ACHN (cell line): ENCODE measurements at regions not wholly inside any gene's neighbourhood (a gene's known extent, or its start where the extent isn't known, plus 50 kb on each side); places are given as distances from the start of the nearest gene placed in this dataset.

Experiments used
- DNase-seq: peaks from one replicate; pipeline ENCODE4 v3.0.0-alpha.2; 2015
- in situ Hi-C: cut with HindIII; loops from 2 replicates; pipeline ENCODE4 v1.10.0; 2017; ENCODE audit warnings: low sequenced_read_pairs, low pct_ligation_motif_present, low pct_unique_long_range_greater_than_20kb

- in situ Hi-C loops: no loop called here
These were observed 403.2 kb upstream of the RASGEF1B start for GRCh38 chr4:81874661-81875515.

GRCh38 chr4:81870275-81870674, 398.6 kb upstream of the RASGEF1B start:
- in situ Hi-C loops: no loop called here

More at GRCh38 chr4:81874661-81875515, 403.2 kb upstream of the RASGEF1B start:
- no peak for DNase-seq

GRCh38 chr4:81860111-81860510, 388.4 kb upstream of the RASGEF1B start:
- DNase-seq: no peak
- in situ Hi-C loops: no loop called here

More at GRCh38 chr4:81870275-81870674, 398.6 kb upstream of the RASGEF1B start:
- no peak for DNase-seq

GRCh38 chr4:81854406-81854805, 382.7 kb upstream of the RASGEF1B start:
- in situ Hi-C loops: no loop called here
- no peak for DNase-seq

GRCh38 chr4:81852031-81852715, 380.5 kb upstream of the RASGEF1B start:
- in situ Hi-C loops: no loop called here
- DNase-seq: no peak

GRCh38 chr4:81850701-81851100, 379.0 kb upstream of the RASGEF1B start:
- DNase-seq: no peak
- in situ Hi-C loops: no loop called here

GRCh38 chr4:81845761-81846160, 374.1 kb upstream of the RASGEF1B start:
- in situ Hi-C loops: no loop called here
- DNase-seq: no peak

GRCh38 chr4:81845273-81845672, 373.6 kb upstream of the RASGEF1B start:
- in situ Hi-C loops: no loop called here
- DNase-seq: peak; percentile 4

GRCh38 chr4:81844717-81845116, 373.0 kb upstream of the RASGEF1B start:
- in situ Hi-C loops: no loop called here
- DNase-seq: peak; percentile 78

GRCh38 chr4:81839347-81840042, 367.8 kb upstream of the RASGEF1B start:
- in situ Hi-C loops: no loop called here
- peak; percentile 27 for DNase-seq

- DNase-seq: no peak
- in situ Hi-C loops: no loop called here
These were observed 366.9 kb upstream of the RASGEF1B start for GRCh38 chr4:81838586-81838985.

GRCh38 chr4:81836716-81837115, 365.0 kb upstream of the RASGEF1B start:
- in situ Hi-C loops: no loop called here
- no peak for DNase-seq

- in situ Hi-C loops: no loop called here
- no peak for DNase-seq
These were observed 361.9 kb upstream of the RASGEF1B start for GRCh38 chr4:81833576-81833975.

GRCh38 chr4:81828991-81829390, 357.3 kb upstream of the RASGEF1B start:
- in situ Hi-C loops: no loop called here
- DNase-seq: no peak

- in situ Hi-C loops: no loop called here
- DNase-seq: no peak
These were observed 356.0 kb upstream of the RASGEF1B start for GRCh38 chr4:81827577-81828202.

GRCh38 chr4:81826817-81827424, 355.2 kb upstream of the RASGEF1B start:
- in situ Hi-C loops: no loop called here
- no peak for DNase-seq

- in situ Hi-C loops: no loop called here
- no peak for DNase-seq
These were observed 354.6 kb upstream of the RASGEF1B start for GRCh38 chr4:81826335-81826734.

GRCh38 chr4:81818385-81818920, 346.7 kb upstream of the RASGEF1B start:
- in situ Hi-C loops: no loop called here
- no peak for DNase-seq
